ENCODE measurements at regions not wholly inside any gene's neighbourhood (a gene's known extent, or its start where the extent isn't known, plus 50 kb on each side); places are given as distances from the start of the nearest gene placed in this dataset.
"Not testable (repeated sequence)": the region's sequence is repeated elsewhere in the genome, so short reads cannot be mapped to it uniquely, and the experiment has no call there.

GRCh38 chr3:105101603-105102002, 265.1 kb upstream of the ALCAM start:
- no peak for DNase-seq

- DNase-seq = no peak
These were observed 263.6 kb upstream of the ALCAM start for GRCh38 chr3:105103139-105103538.

GRCh38 chr3:105108823-105109222, 257.9 kb upstream of the ALCAM start:
- no peak for DNase-seq

DNA sequence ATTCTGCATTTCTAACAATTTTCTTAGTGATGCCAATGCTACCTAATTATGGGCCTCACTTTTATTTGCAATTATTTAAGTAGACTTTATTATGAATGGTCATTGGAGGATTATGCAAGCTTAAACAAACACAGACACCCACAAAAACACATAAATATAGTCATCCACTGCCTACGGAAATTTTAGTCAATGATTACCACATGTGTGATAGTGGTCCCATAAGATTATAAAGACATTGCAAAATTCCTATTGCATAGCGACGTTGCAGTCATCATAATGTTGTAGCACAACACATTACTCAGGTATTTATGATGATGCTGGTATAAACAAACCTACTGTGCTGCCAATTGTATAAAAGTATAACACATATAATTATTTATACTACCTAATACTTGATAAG, 247.8 kb upstream of the ALCAM start:
- DNase-seq = no peak

DNA sequence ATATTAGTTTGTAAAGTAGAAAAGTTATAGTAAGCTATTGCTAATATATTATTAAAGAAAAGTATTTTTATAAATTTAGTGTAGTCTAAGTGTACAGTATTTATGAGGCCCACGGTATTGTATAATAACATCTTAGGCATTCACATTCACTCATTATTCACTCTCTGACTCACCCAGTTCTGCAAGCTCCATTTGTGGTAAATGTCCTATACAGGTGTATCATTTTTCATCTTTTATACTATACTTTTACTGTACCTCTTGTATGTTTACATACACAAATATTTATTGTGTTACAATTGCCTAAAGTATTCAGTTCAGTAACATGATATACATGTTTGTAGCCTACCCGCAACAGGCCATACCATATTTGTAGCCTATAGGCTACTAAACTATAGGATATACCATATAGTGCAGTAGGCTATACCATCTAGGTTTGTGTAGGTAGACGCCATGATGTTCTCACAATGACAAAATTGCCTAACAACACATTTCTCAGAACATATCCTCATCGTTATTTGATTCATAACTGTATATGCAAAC, 246.8 kb upstream of the ALCAM start:
- DNase-seq = no peak

- no peak for DNase-seq
These were observed 235.8 kb upstream of the ALCAM start for GRCh38 chr3:105130911-105131310.

GRCh38 chr3:105137911-105138310, 228.8 kb upstream of the ALCAM start:
- no peak for DNase-seq

DNA sequence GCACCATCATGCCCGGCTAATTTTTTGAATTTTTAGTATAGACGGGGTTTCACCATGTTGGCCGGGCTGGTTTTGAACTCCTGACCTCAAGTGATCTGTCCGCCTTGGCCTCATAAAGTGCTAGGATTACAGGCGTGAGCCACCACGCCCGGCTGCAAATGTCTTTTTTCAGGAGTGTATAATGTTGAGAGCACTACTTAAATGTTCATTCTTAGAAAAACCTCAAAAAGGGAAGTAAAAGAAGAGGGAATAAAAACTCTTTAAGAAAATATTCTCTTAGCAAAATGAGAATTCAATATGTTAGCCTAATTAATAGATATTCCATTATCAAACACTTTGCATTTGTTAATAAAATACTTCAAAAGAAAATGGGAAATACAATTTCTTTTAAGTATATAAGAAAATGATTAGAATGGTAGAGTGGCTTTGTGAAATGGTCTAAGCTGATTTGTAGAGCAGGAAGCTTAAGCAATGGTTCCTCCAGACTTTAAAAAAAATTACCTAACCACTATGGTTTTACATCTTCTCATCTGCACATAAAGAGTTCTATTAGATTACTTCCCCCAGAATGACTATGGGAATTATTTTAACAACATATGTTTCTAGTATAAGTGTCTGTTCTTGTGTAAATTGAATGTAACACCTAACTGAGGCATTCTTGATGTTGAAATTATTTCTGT, 226.7 kb upstream of the ALCAM start:
- no peak for DNase-seq

DNA sequence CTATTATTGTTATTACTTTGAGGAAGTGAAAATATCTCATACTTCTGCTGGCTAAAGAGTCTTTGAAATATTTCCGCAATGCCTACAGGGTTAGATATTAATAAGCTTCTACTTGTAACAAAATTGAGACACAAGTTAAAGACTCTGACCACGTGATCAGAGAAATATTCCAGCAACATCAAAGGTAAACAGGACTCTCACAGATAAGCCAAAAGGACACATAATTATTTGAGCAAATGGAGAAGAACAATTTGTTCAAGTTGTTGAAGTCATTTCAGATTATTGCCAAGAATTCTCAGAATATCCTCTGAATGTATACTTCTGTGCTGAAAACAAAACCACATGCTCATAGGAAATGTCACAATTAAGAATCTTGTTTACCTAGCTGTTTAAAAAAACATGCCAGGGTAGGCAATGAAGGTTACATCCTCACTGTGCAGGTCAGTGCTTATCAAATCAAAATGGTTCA, 225.8 kb upstream of the ALCAM start:
- no peak for DNase-seq

DNA sequence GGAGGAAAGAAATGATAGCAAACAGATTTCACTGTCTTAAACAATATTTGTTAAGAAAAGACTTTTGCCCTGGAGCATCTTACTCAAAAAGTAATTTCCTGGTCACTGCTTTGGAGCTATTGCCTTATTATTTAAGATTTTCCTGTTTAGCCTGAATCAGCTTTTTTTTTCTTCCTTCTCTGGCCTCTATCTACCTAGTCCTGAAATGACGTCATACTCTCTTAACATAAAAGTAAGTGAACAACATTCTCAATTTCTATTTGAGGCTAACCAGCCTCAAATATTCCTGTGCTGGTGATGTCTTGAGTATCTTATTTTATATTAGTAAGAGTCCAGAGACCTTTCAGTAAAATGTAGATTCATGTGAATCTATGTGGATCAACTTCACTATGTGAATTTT, 221.9 kb upstream of the ALCAM start:
- DNase-seq = no peak

DNA sequence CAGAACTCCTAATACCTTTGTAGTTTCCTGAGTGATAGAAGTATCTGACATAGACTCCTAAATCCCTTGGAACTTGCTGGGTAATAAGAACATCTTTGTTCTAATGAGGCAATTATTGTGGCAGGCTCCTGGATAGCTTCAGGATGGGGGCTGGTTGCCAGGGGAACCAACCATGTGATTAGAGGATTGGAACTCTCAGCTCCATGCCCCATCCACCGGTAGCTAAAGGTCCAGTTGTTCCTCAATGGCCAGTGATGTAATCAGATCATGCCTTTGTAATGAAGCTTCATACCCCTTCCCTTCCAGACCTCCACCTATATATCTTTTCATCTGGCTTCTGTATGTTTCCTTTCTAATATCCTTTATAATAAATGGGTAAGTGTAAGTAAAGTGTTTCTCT, 221.2 kb upstream of the ALCAM start:
- DNase-seq = no peak

GRCh38 chr3:105149197-105149596, 217.5 kb upstream of the ALCAM start:
- not testable (repeated sequence) for DNase-seq

- DNase-seq = no peak
These were observed 213.7 kb upstream of the ALCAM start for GRCh38 chr3:105152987-105153386.

DNA sequence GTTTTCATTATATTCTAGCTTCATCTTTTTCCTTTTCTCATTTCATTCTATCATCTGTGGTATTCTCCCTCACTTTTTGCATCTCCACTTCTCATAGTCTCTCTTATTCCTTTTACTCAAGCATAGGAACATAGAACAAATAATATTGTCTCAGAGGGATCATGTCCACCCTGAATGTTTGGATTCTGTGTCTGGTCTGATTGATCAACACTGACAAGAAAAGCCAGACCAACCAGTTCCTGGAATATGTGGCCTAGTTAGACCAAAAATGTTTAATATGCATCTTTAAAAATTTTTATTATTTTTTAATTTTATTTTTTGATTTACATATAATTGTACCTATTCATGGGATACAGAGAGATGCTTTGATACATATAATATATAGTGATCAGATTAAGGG, 212.0 kb upstream of the ALCAM start:
- no peak for DNase-seq

GRCh38 chr3:105157067-105157765, 209.5 kb upstream of the ALCAM start:
- no peak for DNase-seq

GRCh38 chr3:105157766-105158085, 209.0 kb upstream of the ALCAM start:
- no peak for DNase-seq

DNA sequence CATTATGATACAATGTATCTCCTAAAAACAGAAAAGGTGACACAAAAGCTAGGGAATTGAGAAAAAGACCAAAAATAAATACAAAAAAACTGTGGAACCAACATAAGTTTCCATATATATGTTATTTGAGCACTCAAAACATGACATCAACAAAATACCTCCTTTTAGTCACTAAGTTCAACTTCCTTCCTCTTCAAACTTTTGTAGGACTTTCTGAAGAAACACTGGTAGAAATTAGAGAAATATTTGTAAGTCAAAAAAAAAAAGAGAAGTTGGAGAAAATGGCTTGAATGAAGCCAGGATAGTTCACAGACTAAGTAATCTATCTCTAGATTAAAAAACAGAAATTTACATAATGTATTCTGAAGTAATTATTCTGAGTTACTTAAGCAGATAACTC, 208.4 kb upstream of the ALCAM start:
- DNase-seq = no peak

DNA sequence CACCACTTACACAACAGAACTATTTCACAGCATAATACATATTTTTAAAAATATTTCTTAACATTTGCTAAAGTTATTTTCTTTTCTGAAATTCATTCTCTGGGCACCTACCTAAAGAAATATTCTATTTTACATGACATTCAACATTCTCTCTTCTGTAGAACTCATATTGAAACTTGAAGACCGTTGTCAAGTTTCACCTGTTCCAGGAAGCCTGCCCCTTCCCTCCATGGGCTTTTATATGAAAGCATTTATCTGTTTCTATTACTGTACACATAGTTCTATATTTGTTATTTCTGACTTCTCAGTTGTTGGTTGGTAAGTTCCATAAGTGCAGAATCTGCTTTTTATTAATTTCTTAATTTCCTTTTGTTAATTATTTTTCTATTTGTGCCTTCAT, 204.3 kb upstream of the ALCAM start:
- no peak for DNase-seq

GRCh38 chr3:105166893-105167292, 199.8 kb upstream of the ALCAM start:
- no peak for DNase-seq

GRCh38 chr3:105170423-105170822, 196.3 kb upstream of the ALCAM start:
- DNase-seq = no peak

DNA sequence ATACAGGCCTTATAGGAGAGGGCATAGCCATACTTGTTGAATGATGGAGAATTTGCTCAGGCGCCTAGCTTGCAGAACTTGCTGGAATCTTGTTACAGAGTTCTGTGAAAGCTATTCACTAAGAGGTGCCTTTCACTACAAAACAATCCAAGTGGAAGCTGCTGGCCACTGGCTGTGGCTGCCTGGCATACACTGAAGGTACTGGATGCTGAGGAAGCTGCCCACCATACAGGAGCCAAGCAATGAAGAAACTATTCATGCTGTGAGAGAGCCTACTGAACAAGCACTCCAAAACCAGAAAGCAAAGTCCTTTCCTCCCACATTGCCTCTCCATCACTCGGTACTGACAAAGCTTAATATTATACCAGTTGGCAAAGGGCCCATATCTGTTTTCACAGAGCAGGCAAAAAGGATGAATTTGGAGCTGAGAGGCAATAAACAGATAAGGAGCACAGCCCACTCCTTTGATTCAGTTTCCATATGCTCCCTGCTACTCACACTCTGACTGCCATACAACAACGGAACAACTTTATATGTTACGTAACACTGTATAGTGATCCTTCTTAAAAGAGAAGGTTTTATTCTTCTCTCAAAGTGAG, 192.6 kb upstream of the ALCAM start:
- DNase-seq = no peak

DNA sequence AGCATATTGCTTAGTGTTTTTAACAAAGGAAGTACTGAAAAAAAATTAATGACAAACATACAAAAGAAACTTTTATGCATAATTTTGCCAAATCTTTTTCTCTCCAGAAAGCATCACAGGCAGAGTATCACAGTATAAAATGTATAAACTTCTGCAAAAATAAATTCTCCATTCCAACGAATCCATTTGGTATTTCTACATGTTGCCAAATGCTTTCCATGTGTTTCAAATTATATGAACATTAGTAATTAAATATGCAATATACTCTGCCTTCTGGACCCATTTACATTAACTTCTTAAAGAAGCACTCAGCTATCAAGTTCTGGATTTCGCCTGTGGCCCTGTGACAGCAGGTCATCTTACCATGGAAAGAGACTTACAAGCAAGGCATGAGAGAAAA, 189.1 kb upstream of the ALCAM start:
- no peak for DNase-seq

DNA sequence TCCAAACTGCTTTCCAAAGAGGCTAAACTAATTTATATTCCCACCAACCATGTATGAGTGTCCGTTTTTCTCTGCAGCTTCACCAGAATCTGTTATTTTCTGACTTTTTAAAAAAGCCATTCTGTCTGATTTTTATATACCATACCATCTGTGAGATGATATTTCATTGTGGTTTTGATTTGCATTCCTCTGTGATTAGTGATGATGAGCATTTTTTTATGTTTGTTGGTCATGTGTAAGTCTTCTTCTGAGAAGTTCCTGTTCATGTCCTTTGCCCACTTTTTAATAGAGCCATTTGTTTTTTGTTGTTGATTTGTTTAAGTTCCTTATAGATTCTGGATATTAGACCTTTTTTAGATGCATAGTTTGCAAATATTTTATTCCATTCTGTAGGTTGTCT, 179.4 kb upstream of the ALCAM start:
- no peak for DNase-seq

GRCh38 chr3:105195260-105195659, 171.4 kb upstream of the ALCAM start:
- DNase-seq = no peak

All from activated effector memory CD4-positive, alpha-beta T cell treated with Interleukin-2 at 50 U/mL for 16 hours (primary cell).